Liver (tissue), 8 donors: ENCODE measurements at regions not wholly inside any gene's neighbourhood (a gene's known extent, or its start where the extent isn't known, plus 50 kb on each side); places are given as distances from the start of the nearest gene placed in this dataset.

ENCODE experiments used
- DNase-seq: peaks from one replicate; pipeline ENCODE4 v3.0.0-alpha.2; 2017; ENCODE audit warnings: low spot score
- H3K27ac ChIP-seq, 2 donors: one replicate each; pipeline ENCODE4 v1.7.0; 2013; ENCODE audit warnings: inconsistent platforms in 2 of 2, low read length in 2 of 2, control low read depth in 1 of 2, low read depth in 1 of 2, mild to moderate bottlenecking in 1 of 2
- H3K27me3 ChIP-seq, 4 donors: one replicate each; pipeline versions ENCODE4 v1.6.1 to v1.7.0; 2013; ENCODE audit warnings: low read length in 3 of 4, inconsistent platforms in 1 of 4, mild to moderate bottlenecking in 1 of 4, moderate library complexity in 1 of 4; ENCODE audit not compliant: control insufficient read depth in 4 of 4, insufficient read depth in 4 of 4
- H3K36me3 ChIP-seq, 4 donors: one replicate each; pipeline versions ENCODE4 v1.6.1 to v1.7.0; 2013; ENCODE audit warnings: low read length in 3 of 4, mild to moderate bottlenecking in 3 of 4, low read depth in 1 of 4, moderate library complexity in 1 of 4; ENCODE audit not compliant: control insufficient read depth in 4 of 4, insufficient read depth in 3 of 4
- H3K4me1 ChIP-seq, 4 donors: one replicate each; pipeline versions ENCODE4 v1.6.1 to v1.7.0; 2013; ENCODE audit warnings: low read length in 3 of 4, mild to moderate bottlenecking in 3 of 4, moderate library complexity in 1 of 4; ENCODE audit not compliant: control insufficient read depth in 4 of 4, insufficient read depth in 4 of 4
- H3K4me3 ChIP-seq, 3 donors: one replicate each; pipeline versions ENCODE4 v1.6.1 to v1.7.0; 2013; ENCODE audit warnings: low read length in 3 of 3, control low read depth in 1 of 3, low read depth in 1 of 3, mild to moderate bottlenecking in 1 of 3
- H3K9ac ChIP-seq, 2 donors: one replicate each; pipeline ENCODE4 v1.7.0; 2013; ENCODE audit warnings: low read length in 2 of 2, mild to moderate bottlenecking in 2 of 2, moderate library complexity in 2 of 2, control low read depth in 1 of 2, low read depth in 1 of 2
- H3K9me3 ChIP-seq, 4 donors: one replicate each; pipeline versions ENCODE4 v1.6.1 to v1.7.0; 2013; ENCODE audit warnings: low read length in 3 of 4; ENCODE audit not compliant: control insufficient read depth in 4 of 4
- ATF3 ChIP-seq: IDR thresholded peaks from 2 replicates; pipeline ENCODE4 v1.6.1; 2016; ENCODE audit warnings: antibody characterized with exemption
- CTCF ChIP-seq: fragments of 150-350 bp; IDR thresholded peaks from 2 replicates; pipeline ENCODE4 v1.5.1; 2017; ENCODE audit warnings: improper control_type of control experiment, low read depth, low read length; ENCODE audit not compliant: missing input control
- EGR1 ChIP-seq, 2 donors: IDR thresholded peaks; 2 replicates each; pipeline ENCODE4 v1.6.1; 2016 to 2018; ENCODE audit warnings: antibody characterized with exemption in 2 of 2, low read depth in 2 of 2
- FOXA1 ChIP-seq: IDR thresholded peaks from 2 replicates; pipeline ENCODE4 v1.6.1; 2016; ENCODE audit warnings: antibody characterized with exemption
- FOXA2 ChIP-seq: IDR thresholded peaks from 2 replicates; pipeline ENCODE4 v1.6.1; 2016; ENCODE audit warnings: antibody characterized with exemption
- GABPA ChIP-seq, 2 donors: IDR thresholded peaks in 1 of 2; conservative IDR thresholded peaks in 1 of 2; 2 replicates each; pipeline ENCODE4 v1.6.1; 2016; ENCODE audit warnings: antibody characterized with exemption in 2 of 2, mild to moderate bottlenecking in 1 of 2, moderate library complexity in 1 of 2
- HNF4A ChIP-seq, 2 donors: conservative IDR thresholded peaks; 2 replicates each; pipeline ENCODE4 v1.6.1; 2016; ENCODE audit warnings: antibody characterized with exemption in 2 of 2, mild to moderate bottlenecking in 2 of 2
- HNF4G ChIP-seq: IDR thresholded peaks from 2 replicates; pipeline ENCODE4 v1.6.1; 2016; ENCODE audit warnings: antibody characterized with exemption
- JUND ChIP-seq, 2 donors: IDR thresholded peaks; 2 replicates each; pipeline ENCODE4 v1.6.1; 2016; ENCODE audit warnings: antibody characterized with exemption in 2 of 2
- MAX ChIP-seq: IDR thresholded peaks from 2 replicates; pipeline ENCODE4 v1.6.1; 2016; ENCODE audit warnings: antibody characterized with exemption
- NR2F2 ChIP-seq: IDR thresholded peaks from 2 replicates; pipeline ENCODE4 v1.6.1; 2016; ENCODE audit warnings: antibody characterized with exemption
- RAD21 ChIP-seq, 2 donors: IDR thresholded peaks; 2 replicates each; pipeline ENCODE4 v1.6.1; 2016; ENCODE audit warnings: antibody characterized with exemption in 2 of 2, mild to moderate bottlenecking in 2 of 2
- REST ChIP-seq: IDR thresholded peaks from 2 replicates; pipeline ENCODE4 v1.6.1; 2016; ENCODE audit warnings: antibody characterized with exemption, mild to moderate bottlenecking
- RXRA ChIP-seq, 2 donors: IDR thresholded peaks; 2 replicates each; pipeline ENCODE4 v1.6.1; 2017 to 2018; ENCODE audit warnings: antibody characterized with exemption in 2 of 2, mild to moderate bottlenecking in 1 of 2
- SP1 ChIP-seq: IDR thresholded peaks from 2 replicates; pipeline ENCODE4 v1.6.1; 2018; ENCODE audit warnings: antibody characterized with exemption, mild to moderate bottlenecking
- TAF1 ChIP-seq: conservative IDR thresholded peaks from 2 replicates; pipeline ENCODE4 v1.6.1; 2016; ENCODE audit warnings: antibody characterized with exemption, mild to moderate bottlenecking
- YY1 ChIP-seq: IDR thresholded peaks from 2 replicates; pipeline ENCODE4 v1.6.1; 2016; ENCODE audit warnings: antibody characterized with exemption, mild to moderate bottlenecking
- ZBTB33 ChIP-seq: IDR thresholded peaks from 2 replicates; pipeline ENCODE4 v1.6.1; 2016; ENCODE audit warnings: antibody characterized with exemption
- WGBS: extraction: QIAGEN DNeasy Blood & Tissue Kit; methylation state at CpG from one replicate; pipeline ENCODE4 v1.1.7; 2013; 5-methylcytosine and 5-hydroxymethylcytosine counted together
- donor health status: healthy.
- donor health status: healthy.
- donor health status: healthy.
- donor health status: healthy.
- donor health status: healthy.

GRCh38 chr2:180450841-180451240, 443.7 kb upstream of the CWC22 start:
- DNase-seq, result no peak
- no peaks in the 10 kb centered on the region for H3K27me3 ChIP-seq
- no peaks in the 10 kb centered on the region for H3K36me3 ChIP-seq
- H3K9ac ChIP-seq, result no peak overlapping the region
- H3K9me3 ChIP-seq, result no peaks in the 10 kb centered on the region
- no peak overlapping the region for H3K4me3 ChIP-seq
- TF ChIP-seq NR2F2 (peak; percentile 21), SP1 (peak; percentile 30), EGR1 (IDR thresholded peaks at IDR 0.05; ENCODE audit: low read depth in 2 of 2) (no peak), TAF1 (no peak), HNF4A (conservative IDR thresholded peaks at IDR 0.05) (peak in 1 of 2 donors; percentile 28), RXRA (IDR thresholded peaks at IDR 0.05) (peak in 1 of 2 donors; percentile 45)
- no peaks in the 10 kb centered on the region for H3K4me1 ChIP-seq
- H3K27ac ChIP-seq, result no peak overlapping the region

GRCh38 chr2:180449171-180449915, 442.2 kb upstream of the CWC22 start:
- TF ChIP-seq ZBTB33 (no peak), SP1 (no peak), JUND (IDR thresholded peaks at IDR 0.05) (no peak), FOXA1 (no peak), YY1 (no peak), CTCF (no peak), MAX (no peak), FOXA2 (no peak), RAD21 (IDR thresholded peaks at IDR 0.05) (no peak), REST (no peak), GABPA (IDR thresholded peaks at IDR 0.05 in 1 of 2, conservative IDR thresholded peaks at IDR 0.05 in 1 of 2) (no peak), ATF3 (no peak), HNF4G (no peak), TAF1 (no peak), NR2F2 (no peak), RXRA (IDR thresholded peaks at IDR 0.05) (no peak), HNF4A (conservative IDR thresholded peaks at IDR 0.05) (no peak)
- 92% methylated on average over 3 of the region's 3 CpGs for WGBS
- DNase-seq, result no peak
- Histone ChIP-seq H3K27me3 (no peaks in the 10 kb centered on the region), H3K9ac (no peak overlapping the region), H3K36me3 (no peaks in the 10 kb centered on the region), H3K27ac (no peak overlapping the region), H3K9me3 (no peaks in the 10 kb centered on the region), H3K4me1 (no peaks in the 10 kb centered on the region), H3K4me3 (no peak overlapping the region)
